OCI-LY3 (cell line): ENCODE measurements at regions not wholly inside any gene's neighbourhood (a gene's known extent, or its start where the extent isn't known, plus 50 kb on each side); places are given as distances from the start of the nearest gene placed in this dataset.
A peak's percentile ranks its signal among the peaks of the same experiment; 100 is the strongest.

Experiments
- H2AFZ ChIP-seq: fragments of 200-600, 300-600 bp; shearing (Covaris generic); 2 replicates; pipeline ENCODE4 v1.6.0; 2014; ENCODE audit warnings: antibody characterized with exemption, low read depth, low read length
- H3K27ac ChIP-seq: fragments of 200-600, 300-600 bp; sonication (generic); 2 replicates; pipeline ENCODE4 v1.5.1; 2014; ENCODE audit warnings: mild to moderate bottlenecking, low read length, moderate library complexity, mixed read lengths
- H3K27me3 ChIP-seq: fragments of 200-600, 300-600 bp; sonication (generic); 2 replicates; pipeline ENCODE4 v1.6.1; 2014; ENCODE audit warnings: low read depth, low read length, mixed read lengths
- H3K36me3 ChIP-seq: fragments of 200-600, 300-600 bp; sonication (generic); replicated peaks from 2 replicates; pipeline ENCODE3; 2014; ENCODE audit warnings: low read depth, low read length, mixed read lengths
- H3K4me1 ChIP-seq: fragments of 300-600, 200-600 bp; sonication (generic); 2 replicates; pipeline ENCODE4 v1.6.1; 2014; ENCODE audit warnings: low read length, mixed read lengths
- H3K4me2 ChIP-seq: fragments of 200-600, 300-600 bp; sonication (generic); 2 replicates; pipeline ENCODE4 v1.6.1; 2014; ENCODE audit warnings: low read length, mixed read lengths
- H3K4me3 ChIP-seq: fragments of 300-600, 200-600 bp; sonication (generic); 2 replicates; pipeline ENCODE4 v1.5.1; 2014; ENCODE audit warnings: antibody characterized with exemption, mild to moderate bottlenecking, low read length, moderate library complexity
- H3K79me2 ChIP-seq: fragments of 300-600, 200-600 bp; shearing (Covaris generic); 2 replicates; pipeline ENCODE4 v1.6.1; 2014; ENCODE audit warnings: mild to moderate bottlenecking, low read length, mixed read lengths
- H3K9ac ChIP-seq: fragments of 300-600, 200-600 bp; shearing (Covaris generic); 2 replicates; pipeline ENCODE4 v1.6.0; 2014; ENCODE audit warnings: mild to moderate bottlenecking, low read length, moderate library complexity
- H3K9me3 ChIP-seq: fragments of 200-600, 300-600 bp; shearing (Covaris generic); 2 replicates; pipeline ENCODE4 v1.6.1; 2014; ENCODE audit warnings: low read length, mixed read lengths; ENCODE audit not compliant: insufficient read depth
- H4K20me1 ChIP-seq: fragments of 200-600, 300-600 bp; sonication (generic); 2 replicates; pipeline ENCODE4 v1.6.1; 2016; ENCODE audit warnings: low read length, mixed read lengths; ENCODE audit not compliant: insufficient read depth
- CTCF ChIP-seq: fragments of 200-600, 300-600 bp; sonication (generic); IDR thresholded peaks from 2 replicates; pipeline ENCODE4 v1.5.1; 2014; ENCODE audit warnings: antibody characterized with exemption, low read length, low read depth
- EZH2phosphoT487 ChIP-seq: fragments of 200-600 bp; shearing (Covaris generic); IDR thresholded peaks from 2 replicates; pipeline ENCODE4 v1.6.1; 2018; ENCODE audit warnings: antibody characterized with exemption, mixed run types, low read depth

- H3K4me3 ChIP-seq: no peak overlapping the region
- no peaks in the 10 kb centered on the region for H3K36me3 ChIP-seq
- TF ChIP-seq EZH2phosphoT487 (no peak), CTCF (no peak)
- no peaks in the 10 kb centered on the region for H4K20me1 ChIP-seq
- no peaks in the 10 kb centered on the region for H3K79me2 ChIP-seq
- H3K9ac ChIP-seq: no peak overlapping the region
- H3K9me3 ChIP-seq: no peaks in the 10 kb centered on the region
- no peaks in the 10 kb centered on the region for H3K4me1 ChIP-seq
- no peak overlapping the region for H3K27ac ChIP-seq
- H3K27me3 ChIP-seq: no peaks in the 10 kb centered on the region
- H2AFZ ChIP-seq: peak overlapping the region; percentile 3; the same call in 1 of the 2 replicates
- H3K4me2 ChIP-seq: no peak overlapping the region
These were observed 311.6 kb downstream of the MZT1 start for GRCh38 chr13:72415817-72416216.

GRCh38 chr13:72412481-72412880 is 314.9 kb downstream of the MZT1 start:
- Histone ChIP-seq H3K4me2 (no peak overlapping the region), H3K27ac (no peak overlapping the region), H3K27me3 (no peaks in the 10 kb centered on the region), H3K79me2 (no peaks in the 10 kb centered on the region), H4K20me1 (no peaks in the 10 kb centered on the region), H3K4me1 (no peaks in the 10 kb centered on the region), H3K4me3 (no peak overlapping the region), H3K9ac (no peak overlapping the region), H3K36me3 (no peaks in the 10 kb centered on the region), H3K9me3 (no peaks in the 10 kb centered on the region), H2AFZ (no peak overlapping the region)
- TF ChIP-seq CTCF (no peak), EZH2phosphoT487 (no peak)

GRCh38 chr13:72405441-72405840 is 322.0 kb downstream of the MZT1 start:
- Histone ChIP-seq H3K4me2 (no peak overlapping the region), H3K27me3 (no peaks in the 10 kb centered on the region), H3K9ac (no peak overlapping the region), H3K36me3 (no peaks in the 10 kb centered on the region), H3K4me1 (no peaks in the 10 kb centered on the region), H3K27ac (no peak overlapping the region), H2AFZ (no peak overlapping the region), H3K4me3 (no peak overlapping the region), H3K9me3 (no peaks in the 10 kb centered on the region), H3K79me2 (no peaks in the 10 kb centered on the region), H4K20me1 (no peaks in the 10 kb centered on the region)
- TF ChIP-seq CTCF: no peak
- no peak for TF ChIP-seq EZH2phosphoT487

- Histone ChIP-seq H3K9ac (no peak overlapping the region), H3K36me3 (no peaks in the 10 kb centered on the region), H3K79me2 (no peaks in the 10 kb centered on the region), H4K20me1 (no peaks in the 10 kb centered on the region), H3K4me1 (no peaks in the 10 kb centered on the region), H3K9me3 (no peaks in the 10 kb centered on the region), H2AFZ (no peak overlapping the region), H3K27ac (no peak overlapping the region), H3K4me2 (no peak overlapping the region), H3K4me3 (no peak overlapping the region), H3K27me3 (no peaks in the 10 kb centered on the region)
- no peak for TF ChIP-seq EZH2phosphoT487
- no peak for TF ChIP-seq CTCF
These were observed 323.9 kb downstream of the MZT1 start for GRCh38 chr13:72403396-72404010.
